HG03097 (cell line): ENCODE measurements at regions not wholly inside any gene's neighbourhood (a gene's known extent, or its start where the extent isn't known, plus 50 kb on each side); places are given as distances from the start of the nearest gene placed in this dataset.
"Not testable (repeated sequence)": the region's sequence is repeated elsewhere in the genome, so short reads cannot be mapped to it uniquely, and the experiment has no call there.

Source experiments
- ATAC-seq: cut with Tn5 transposase; IDR thresholded peaks from one replicate; pipeline ENCODE4 v1.9.1; 2021; ENCODE audit not compliant: unreplicated experiment, low FRiP score

- not testable (repeated sequence) for ATAC-seq
Observed at GRCh38 chr9:102416251-102416650, 578.9 kb upstream of the CYLC2 start.

- ATAC-seq, result no peak
Observed at GRCh38 chr9:102405218-102405867, 589.8 kb upstream of the CYLC2 start.

- ATAC-seq, result no peak
Observed at GRCh38 chr9:102403514-102403913, 591.6 kb upstream of the CYLC2 start.

- no peak for ATAC-seq
Observed at GRCh38 chr9:102398205-102398604, 596.9 kb upstream of the CYLC2 start.

GRCh38 chr9:102385620-102386019 is 609.5 kb upstream of the CYLC2 start:
- not testable (repeated sequence) for ATAC-seq

GRCh38 chr9:102362470-102363132 is 624.2 kb upstream of the GRIN3A start:
- no peak for ATAC-seq

- no peak for ATAC-seq
Observed at GRCh38 chr9:102360846-102361245, 622.4 kb upstream of the GRIN3A start.

- no peak for ATAC-seq
Observed at GRCh38 chr9:102355982-102356381, 617.5 kb upstream of the GRIN3A start.

- no peak for ATAC-seq
Observed at GRCh38 chr9:102354041-102354440, 615.6 kb upstream of the GRIN3A start.

GRCh38 chr9:102337471-102337870 is 599.0 kb upstream of the GRIN3A start:
- not testable (repeated sequence) for ATAC-seq

GRCh38 chr9:102309379-102309778 is 570.9 kb upstream of the GRIN3A start:
- no peak for ATAC-seq

- no peak for ATAC-seq
Observed at GRCh38 chr9:102295188-102295587, 556.7 kb upstream of the GRIN3A start.

- no peak for ATAC-seq
Observed at GRCh38 chr9:102273952-102274351, 535.5 kb upstream of the GRIN3A start.

- no peak for ATAC-seq
Observed at GRCh38 chr9:102253099-102253498, 514.7 kb upstream of the GRIN3A start.

GRCh38 chr9:102244916-102245315 is 506.5 kb upstream of the GRIN3A start:
- ATAC-seq, result no peak

- no peak for ATAC-seq
Observed at GRCh38 chr9:102237520-102237919, 499.1 kb upstream of the GRIN3A start.

GRCh38 chr9:102237094-102237493 is 498.6 kb upstream of the GRIN3A start:
- no peak for ATAC-seq

- ATAC-seq, result not testable (repeated sequence)
Observed at GRCh38 chr9:102227416-102227815, 489.0 kb upstream of the GRIN3A start.

- no peak for ATAC-seq
Observed at GRCh38 chr9:102225841-102226441, 487.5 kb upstream of the GRIN3A start.

- not testable (repeated sequence) for ATAC-seq
Observed at GRCh38 chr9:102223320-102224136, 485.1 kb upstream of the GRIN3A start.

- ATAC-seq, result no peak
Observed at GRCh38 chr9:102209176-102209575, 470.7 kb upstream of the GRIN3A start.
